ENCODE measurements at regions not wholly inside any gene's neighbourhood (a gene's known extent, or its start where the extent isn't known, plus 50 kb on each side); places are given as distances from the start of the nearest gene placed in this dataset.
"Not testable (repeated sequence)": the region's sequence is repeated elsewhere in the genome, so short reads cannot be mapped to it uniquely, and the experiment has no call there.

DNA sequence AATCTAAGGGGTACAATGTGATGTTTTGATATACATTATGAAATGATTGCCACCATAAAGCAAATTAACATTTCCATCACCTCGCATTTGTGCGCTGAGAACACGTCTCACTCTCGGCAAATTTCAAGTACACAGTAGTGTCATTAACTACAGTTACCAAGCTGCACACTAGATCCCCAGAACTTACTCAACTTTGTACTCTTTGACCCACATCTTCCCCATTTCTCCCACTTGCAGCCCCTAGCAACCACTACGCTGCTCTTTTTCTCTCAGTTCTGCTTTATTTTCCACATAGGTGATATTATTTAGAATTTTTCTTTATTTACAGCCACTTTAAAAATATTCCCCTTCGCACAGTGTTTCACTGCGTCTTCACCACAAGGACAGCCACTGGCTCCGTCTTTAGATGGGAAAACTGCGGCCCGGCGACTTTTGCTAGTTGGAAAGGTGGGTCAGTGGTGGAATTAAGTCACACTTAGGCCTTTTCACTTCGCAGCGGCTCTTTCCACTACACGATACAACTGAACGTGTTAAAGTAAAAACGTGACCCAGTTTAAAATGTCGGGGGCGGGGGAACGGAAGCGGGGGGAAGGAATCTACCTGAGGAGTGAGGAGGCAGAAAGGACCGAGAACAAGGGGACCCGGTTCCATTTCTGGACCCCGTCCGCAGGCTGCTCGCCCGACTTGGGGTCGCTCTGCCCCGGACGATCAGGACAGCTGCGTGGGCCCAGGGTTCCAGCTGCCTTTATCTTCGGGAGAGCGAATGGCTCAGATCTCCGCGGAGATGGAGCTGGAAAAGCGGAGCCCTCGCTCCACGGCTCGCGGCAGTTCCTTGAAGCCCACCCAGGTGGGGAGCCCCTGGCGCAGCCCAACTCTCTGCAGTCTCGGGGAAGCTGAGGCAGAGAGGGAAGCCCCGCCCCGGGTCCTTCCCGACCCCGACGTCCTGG lies 486.1 kb downstream of the UQCRFS1 start:
- no peak for DNase-seq

DNA sequence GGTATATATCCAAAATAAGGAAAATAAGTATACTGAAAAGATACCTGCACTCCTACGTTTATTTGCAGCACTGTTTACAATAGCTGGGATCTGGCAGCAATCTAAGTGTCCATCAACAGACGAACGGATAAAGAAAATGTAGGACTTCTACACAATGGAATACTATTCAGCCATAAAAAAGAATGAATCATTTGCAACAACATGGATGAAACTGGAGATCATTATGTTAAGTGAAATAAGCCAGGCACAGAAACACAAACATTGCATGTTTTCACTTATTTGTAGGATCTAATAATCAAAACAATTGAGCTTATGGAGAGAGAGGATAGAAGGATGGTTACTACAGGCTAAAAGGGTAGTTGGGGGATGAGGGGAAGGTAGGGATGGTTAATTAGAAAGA lies 494.0 kb downstream of the UQCRFS1 start:
- DNase-seq, result no peak

DNA sequence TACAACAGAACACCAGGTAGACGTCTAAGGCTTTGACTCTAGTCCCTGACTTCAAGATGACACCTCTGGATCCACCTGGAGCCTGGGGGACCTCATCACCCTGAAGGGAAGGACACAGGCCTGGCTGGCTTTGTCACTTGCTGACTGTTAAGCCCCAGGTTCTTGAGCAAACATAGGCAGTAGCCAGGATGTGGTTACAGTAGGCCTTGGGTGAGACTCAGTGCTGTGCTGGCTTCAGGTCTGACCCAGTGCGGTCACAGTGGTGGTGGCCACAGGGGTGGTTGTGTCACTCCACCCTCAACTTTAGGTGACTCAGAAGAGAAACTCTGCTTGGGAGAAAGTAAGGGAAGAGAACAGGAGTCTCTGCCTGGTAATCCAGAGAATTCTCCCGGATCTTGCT lies 497.8 kb downstream of the UQCRFS1 start:
- no peak for DNase-seq

DNA sequence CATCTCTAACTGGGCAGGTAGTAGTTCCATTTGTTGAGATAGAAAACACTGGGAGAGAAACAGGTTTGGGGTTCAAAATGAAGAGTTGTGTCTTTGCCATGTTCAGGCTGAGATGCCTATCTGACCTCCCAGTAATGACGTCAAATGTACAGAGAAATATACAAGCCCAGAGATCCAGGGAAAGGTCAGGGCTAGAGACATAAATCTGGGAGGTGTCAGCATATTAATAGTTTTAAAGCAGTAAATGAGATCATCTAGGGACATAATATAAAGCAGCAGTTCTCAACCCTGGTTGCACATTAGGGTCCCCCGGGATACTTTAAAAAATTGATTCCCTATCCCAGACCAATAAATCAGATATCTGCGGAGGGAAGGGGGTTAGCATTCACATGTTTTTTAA lies 501.5 kb downstream of the UQCRFS1 start:
- no peak for DNase-seq

DNA sequence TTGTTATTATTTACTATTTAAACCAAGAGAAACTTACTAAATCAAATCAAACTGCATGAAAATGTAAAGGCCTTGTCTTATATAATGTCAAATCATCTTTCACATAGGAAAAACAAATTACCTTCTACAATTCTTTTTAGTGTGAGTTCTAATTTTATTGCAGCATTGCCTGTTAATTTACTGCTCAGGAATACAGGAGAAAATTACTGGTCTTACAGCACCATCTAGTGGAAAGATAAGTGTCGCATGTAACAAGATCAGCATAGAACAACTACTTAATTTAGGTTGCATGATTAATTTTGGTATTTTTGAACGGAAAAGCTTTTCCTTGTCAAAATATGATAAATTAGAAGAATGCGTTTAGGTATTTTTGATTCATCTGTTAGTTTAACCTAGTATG lies 502.7 kb downstream of the UQCRFS1 start:
- DNase-seq, result no peak

DNA sequence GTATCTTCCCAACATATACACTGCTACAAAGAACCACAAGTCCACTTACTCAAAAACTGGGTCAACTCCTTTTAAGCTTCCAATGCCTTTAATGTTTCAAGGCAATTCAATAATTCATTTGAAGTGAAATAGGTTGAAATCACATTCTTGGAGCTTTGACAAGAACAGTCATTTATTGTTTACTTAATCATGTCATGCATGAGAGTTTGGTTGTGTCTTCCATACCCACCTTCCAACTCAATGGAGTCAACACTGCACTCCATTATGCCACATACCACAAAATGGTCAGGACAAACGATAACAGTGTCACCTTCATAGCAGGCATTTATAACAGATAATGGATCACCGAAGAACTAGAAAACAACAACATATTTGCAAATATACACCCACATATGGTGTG lies 506.3 kb downstream of the UQCRFS1 start:
- no peak for DNase-seq

DNA sequence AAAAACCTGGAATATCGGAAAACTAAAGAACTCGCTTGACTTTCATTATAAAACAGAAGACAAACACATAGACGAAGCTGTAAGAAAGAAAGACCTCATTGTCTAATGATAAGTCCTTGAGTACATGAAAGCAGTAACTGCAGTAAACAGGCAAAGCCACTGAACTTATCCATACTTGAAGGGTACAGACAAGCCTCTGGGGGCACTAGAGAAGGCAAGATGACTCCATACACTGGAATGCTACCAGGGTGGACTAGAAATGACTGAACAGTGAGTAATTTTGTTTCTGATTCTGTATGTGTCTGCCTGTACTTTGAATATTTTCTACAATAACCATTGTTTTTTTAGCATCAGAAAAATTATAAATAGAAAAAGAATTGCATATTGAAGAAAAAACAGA lies 507.9 kb downstream of the UQCRFS1 start:
- no peak for DNase-seq

DNA sequence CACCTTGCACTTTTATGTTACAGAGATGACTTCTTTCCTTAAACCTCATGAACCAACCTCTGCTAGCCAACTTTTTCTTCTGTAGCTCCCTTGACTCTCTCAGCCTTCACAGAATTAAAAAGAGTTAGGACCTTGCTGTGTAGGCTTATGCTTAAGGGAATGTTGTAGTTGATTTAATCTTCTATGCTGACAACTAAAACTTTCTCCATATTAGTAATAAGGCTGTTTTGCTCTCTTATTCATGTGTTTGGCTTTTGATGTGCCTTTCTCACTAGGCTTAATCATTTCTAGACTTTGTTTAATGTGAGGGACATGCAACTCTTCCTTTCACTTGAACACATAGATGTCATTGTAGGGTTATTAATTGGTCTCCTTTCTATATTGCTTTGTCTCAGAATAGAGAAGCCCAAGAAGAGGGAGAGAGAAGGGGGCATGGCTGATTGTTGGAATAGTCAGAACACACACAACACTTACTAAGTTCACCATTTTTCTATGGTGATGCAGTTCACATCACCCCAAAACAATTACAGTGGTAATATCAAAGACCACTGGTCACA lies 509.5 kb downstream of the UQCRFS1 start:
- DNase-seq, result no peak

DNA sequence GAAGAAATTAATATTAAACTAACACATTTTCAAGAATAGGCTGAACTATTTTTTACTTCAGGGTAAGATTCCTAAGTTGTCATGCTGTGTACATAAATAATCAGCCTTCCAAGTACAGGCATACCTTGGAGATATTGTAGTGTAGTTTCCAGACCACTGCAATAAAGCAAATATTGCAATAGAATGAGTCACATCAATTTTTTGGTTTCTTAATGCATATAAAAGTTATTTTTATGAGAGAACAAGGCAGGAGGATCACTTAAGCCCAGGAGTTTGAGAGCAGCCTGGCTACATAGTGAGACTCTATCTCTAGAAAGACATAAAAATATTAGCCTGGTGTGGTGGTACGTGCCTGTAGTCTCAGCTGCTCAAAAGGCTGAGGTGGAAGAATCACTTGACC lies 511.5 kb downstream of the UQCRFS1 start:
- no peak for DNase-seq

DNA sequence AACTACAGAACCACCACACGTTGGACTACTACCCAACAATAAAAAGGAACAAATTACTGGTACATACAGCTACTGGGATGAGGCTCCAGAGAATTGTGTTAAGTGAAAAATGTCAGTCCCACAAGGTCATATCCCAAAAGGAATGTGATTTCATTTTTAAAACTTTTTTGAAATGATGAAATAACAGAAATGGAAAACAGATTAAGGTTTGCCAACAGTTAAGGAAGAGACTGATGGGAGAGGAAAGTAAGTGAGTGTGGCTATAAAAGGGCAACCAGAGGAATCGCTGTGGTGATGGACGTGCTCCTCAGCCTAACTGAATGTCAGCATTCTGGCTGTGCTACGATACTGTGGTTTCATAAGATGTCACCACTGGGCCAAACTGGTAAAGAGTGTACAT lies 512.8 kb downstream of the UQCRFS1 start:
- no peak for DNase-seq

DNA sequence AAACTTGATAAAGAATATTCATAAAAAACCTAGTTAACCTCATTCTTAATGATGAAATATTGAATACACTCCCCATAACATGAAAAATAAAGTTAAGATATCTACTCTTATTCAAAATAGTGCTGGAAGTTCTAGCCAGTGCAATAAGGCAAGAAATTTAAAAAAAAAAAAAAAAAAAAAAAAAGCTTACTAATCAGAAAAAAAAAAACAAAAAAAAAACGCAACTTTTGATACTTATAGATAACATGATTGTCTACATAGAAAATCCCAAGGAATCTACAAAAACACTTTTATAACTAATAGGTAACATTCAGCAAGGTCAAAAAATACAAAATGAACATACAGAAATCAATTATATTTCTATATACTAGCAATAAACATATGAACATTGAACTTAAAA lies 515.6 kb downstream of the UQCRFS1 start:
- no peak for DNase-seq

DNA sequence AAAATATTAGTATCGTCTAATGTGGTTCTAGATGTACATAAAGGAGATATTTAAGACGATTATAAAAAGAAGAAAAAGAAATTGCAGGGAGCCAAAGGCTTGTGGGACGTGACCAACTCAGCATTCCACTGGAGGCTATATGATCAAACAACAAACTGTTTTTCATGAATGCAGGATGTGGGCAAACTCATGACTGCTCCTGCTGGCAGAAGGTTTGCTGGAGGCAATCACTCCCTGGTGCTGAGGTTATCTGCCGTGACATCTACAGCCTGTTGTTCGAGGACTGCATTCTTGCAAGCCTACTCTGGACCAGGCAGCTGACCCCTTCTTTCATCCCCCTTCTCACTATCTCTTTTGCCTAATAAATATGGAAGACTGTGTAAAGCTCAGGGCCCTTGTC lies 518.1 kb downstream of the UQCRFS1 start:
- no peak for DNase-seq

DNA sequence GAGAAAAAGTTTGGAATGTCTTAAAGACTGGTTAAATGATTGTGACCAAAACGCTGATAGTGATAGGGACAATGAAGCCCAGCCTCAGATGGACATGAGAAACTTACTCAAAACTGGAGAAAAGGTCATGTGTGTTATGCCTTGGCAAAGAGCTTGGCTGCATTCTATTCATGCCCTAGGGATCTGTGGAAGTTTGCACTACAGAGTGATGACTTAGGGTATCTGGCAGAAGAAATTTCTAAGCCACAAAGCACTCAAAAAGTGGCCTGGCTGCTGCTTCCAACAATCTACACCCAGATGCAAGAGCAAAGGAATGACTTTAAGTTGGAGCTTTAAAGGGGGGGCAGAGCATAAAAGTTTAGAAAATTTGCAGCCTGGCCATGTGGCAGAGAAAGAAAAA lies 521.3 kb downstream of the UQCRFS1 start:
- no peak for DNase-seq

DNA sequence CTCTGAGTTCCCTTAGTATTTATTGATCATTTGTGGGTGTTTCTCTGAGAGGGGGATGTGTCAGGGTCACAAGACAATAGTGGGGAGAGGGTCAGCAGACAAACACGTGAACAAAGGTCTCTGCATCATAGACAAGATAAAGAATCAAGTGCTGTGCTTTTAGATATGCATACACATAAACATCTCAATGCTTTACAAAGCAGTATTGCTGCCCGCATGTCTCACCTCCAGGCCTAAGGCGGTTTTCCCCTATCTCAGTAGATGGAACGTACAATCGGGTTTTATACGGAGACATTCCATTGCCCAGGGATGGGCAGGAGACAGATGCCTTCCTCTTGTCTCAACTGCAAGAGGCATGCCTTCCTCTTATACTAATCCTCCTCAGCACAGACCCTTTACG lies 523.5 kb downstream of the UQCRFS1 start:
- DNase-seq, result not testable (repeated sequence)

DNA sequence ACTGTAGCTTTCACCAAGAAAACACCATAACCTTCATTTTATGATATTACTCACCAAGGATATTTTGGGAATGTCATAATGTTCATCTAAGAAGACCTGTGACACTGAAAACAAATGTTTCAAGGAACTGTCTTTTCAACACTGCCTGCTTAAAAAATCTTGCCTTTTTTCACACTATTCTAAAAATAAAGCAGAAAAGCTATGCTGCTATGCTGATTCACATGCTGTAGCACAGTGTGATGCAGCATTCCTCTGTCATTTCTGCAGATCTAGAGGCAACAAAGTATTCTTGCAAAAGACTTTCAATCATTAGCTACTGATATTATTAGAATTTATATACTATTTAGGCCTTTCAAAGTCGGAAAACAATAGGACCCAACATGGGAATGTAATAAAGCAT lies 525.7 kb downstream of the UQCRFS1 start:
- no peak for DNase-seq

DNA sequence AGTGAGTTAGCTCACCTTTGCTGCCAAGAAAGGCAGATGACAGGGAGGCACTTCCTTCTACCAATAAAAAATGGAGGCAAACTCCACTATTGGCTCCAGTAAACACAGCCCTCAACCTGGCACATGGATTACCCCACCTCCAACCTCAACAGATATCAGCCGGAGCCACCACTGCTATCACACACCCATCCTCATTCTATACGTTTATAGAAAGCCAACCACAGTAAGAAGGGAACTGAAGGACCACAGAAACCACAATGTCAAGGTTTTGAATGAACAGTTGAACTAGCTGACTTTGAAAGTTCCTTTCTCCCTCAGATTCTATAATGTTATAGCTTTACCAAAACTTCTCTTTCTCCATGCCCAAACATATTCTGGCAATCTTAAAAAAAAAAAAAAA lies 526.2 kb downstream of the UQCRFS1 start:
- DNase-seq, result no peak

DNA sequence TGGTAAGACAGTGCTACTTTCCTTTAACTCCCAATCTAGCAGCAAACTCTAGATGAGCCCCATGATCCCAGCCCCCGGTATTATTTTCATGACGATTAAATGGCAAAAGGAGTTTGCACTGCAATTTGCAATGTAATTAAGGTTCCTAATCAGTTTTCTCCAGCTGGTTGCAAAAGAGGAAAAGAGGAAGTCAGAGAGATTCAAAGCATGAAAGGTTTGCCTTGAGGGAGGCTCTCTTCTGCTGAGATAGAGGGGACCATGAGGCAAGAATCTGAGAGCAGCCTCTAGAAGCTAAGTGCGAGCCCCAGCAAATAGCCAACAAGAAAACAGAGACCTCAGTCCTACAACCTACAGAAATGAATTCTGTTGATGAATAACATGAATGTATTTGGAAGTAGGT lies 527.1 kb downstream of the UQCRFS1 start:
- DNase-seq, result no peak

DNA sequence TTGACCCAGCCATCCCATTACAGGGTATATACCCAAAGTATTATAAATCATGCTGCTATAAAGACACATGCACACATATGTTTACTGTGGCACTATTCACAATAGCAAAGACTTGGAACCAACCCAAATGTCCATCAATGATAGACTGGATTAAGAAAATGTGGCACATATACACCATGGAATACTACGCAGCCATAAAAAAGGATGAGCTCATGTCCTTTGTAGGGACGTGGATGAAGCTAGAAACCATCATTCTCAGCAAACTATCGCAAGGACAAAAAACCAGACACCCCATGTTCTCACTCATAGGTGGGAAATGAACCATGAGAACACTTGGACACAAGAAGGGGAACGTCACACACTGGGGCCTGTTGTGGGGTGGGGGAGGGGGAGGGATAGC lies 527.9 kb downstream of the UQCRFS1 start:
- not testable (repeated sequence) for DNase-seq

DNA sequence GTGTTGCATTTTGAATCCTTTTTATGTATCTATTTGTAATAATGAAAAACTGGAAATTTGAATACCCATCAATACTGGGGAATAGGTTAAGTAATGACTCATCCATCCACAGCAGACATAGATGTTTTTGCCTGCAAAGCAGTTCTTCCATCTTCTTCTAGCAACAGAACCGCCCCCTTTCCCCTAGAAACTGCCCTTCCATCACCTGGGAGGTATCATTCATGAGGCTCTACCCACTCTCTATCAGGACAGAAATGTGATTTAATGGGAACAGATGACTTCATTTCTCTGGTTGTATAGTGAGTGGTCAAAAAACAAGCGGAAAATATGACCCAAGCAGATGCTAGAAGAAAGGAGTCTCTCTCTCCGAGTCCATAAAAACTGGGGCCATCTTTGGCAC lies 532.8 kb downstream of the UQCRFS1 start:
- no peak for DNase-seq

DNA sequence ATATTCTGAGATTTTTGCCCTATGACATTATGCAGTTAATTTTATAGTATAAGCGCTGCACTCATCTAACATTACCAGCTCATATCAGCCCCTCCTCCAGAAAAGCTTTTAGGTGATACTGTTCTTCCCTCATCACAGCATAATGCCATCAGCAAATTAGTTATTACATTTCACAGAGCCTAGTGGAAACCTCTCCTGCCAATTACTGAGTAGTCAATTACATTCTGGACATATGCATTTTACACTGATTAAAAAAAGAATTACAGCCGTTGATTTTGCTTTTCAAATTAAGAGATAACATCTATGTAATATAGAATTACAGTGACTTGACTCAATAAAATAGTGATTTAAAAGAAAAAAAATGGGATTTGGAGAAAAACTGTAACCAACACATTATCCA lies 542.1 kb downstream of the UQCRFS1 start:
- no peak for DNase-seq

DNA sequence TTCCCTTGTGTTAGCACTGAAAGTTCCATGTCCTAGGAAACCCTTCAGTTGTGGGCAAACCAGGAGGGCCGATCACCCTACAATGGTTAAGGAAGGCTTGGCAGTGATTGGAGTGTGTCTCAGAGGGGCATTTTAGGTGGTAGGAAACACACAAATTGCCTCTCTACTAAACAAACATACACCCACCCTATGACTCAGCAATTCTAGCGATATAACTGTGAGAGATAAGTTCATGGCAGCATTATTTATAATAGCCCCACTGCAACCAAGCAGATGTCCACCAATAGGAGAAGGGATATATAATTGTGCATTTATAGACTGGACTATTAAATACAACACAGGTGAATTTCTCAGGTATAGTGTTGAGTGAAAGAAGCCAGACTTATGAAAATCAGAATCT lies 543.1 kb downstream of the UQCRFS1 start:
- DNase-seq, result no peak

DNA sequence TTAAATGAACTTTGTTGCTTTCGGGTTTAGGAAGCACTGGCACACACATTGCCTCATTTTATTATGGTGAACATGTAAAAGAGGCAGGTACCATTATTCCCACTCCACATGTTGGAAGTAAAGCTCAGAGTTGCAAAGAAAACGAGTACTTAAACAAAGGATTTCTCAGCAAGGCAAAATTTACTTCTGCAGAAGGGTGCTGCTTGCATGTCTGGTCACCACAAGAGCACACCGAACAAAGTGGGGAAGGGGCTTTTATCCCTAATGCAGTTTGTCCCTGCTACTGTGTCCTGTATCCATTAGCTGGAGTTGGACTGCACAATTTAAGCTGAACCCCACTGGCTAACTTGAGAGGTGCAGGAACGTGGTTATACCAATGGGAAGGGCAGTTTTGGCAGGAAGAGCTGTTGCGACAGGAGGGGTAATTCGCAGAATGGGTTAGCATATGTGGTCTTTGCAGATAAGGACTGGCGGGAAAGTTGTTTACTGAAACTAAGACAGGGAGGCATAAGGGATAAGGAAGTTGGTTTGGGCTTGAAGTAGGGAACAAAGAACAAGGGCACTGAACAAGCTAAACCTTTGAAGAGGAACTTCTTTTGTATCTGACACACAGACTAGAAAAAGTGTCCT lies 545.5 kb downstream of the UQCRFS1 start:
- no peak for DNase-seq

DNA sequence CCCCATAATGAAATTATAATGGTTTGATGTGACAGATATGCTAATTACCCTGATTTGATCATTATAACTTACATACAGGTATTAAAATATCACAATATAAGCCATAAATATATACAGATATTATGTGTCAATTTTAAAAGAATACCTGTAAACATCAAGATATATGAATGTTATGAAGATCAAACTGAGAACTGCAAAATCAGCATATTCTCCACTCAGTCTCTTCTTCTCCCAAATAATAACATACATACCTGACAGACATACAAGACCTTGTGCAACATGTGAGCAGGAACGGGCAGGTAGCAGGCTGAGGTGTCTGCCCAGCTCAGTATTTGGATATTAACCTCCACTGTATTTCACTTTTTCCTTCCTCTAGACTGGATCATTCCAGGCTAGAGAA lies 547.2 kb downstream of the UQCRFS1 start:
- DNase-seq, result no peak

DNA sequence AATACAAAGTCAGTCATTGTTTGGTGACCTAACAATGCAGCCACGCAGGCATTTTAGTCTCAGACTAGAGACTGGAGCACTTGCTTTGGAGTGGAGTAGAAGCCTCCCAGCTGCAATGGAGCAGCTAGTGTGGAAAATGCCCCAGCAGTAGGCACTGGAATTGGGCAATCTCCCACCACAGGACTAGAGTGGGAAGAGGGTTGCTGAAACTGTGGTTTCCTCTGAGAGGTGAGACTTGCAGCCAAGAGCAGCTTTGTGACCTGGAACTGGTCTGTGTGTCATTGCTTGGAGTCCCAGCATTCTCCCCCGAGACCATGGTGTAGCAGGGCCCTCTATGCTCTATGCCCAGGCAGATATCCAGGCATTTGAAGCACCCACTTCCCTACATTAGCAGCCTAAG lies 556.3 kb downstream of the UQCRFS1 start:
- DNase-seq, result no peak
